Spinal cord (tissue), 9 donors: ENCODE measurements at regions not wholly inside any gene's neighbourhood (a gene's known extent, or its start where the extent isn't known, plus 50 kb on each side); places are given as distances from the start of the nearest gene placed in this dataset.

Experiments
- DNase-seq, 6 donors: peaks; one replicate each; pipeline versions ENCODE4 v3.0.0 to v3.0.0-alpha.2; 2013 to 2015; ENCODE audit warnings: low spot score in 6 of 6, low read depth in 4 of 6
- H3K27ac ChIP-seq: one replicate; pipeline ENCODE4 v1.5.1; 2013; ENCODE audit warnings: low read depth, low read length, control low read depth
- H3K27me3 ChIP-seq: one replicate; pipeline ENCODE4 v1.6.1; 2013; ENCODE audit warnings: low read length; ENCODE audit not compliant: control insufficient read depth, insufficient read depth
- H3K36me3 ChIP-seq: one replicate; pipeline ENCODE4 v1.6.1; 2013; ENCODE audit warnings: low read length; ENCODE audit not compliant: control insufficient read depth, insufficient read depth
- H3K4me1 ChIP-seq: one replicate; pipeline ENCODE4 v1.6.1; 2013; ENCODE audit warnings: low read length; ENCODE audit not compliant: control insufficient read depth, insufficient read depth
- H3K4me3 ChIP-seq: one replicate; pipeline ENCODE4 v1.5.1; 2013; ENCODE audit warnings: low read depth, low read length, control low read depth
- H3K9me3 ChIP-seq: one replicate; pipeline ENCODE4 v1.6.1; 2013; ENCODE audit warnings: low read length; ENCODE audit not compliant: control insufficient read depth, insufficient read depth
- WGBS: methylation state at CpG from one replicate; pipeline ENCODE4 v1.1.5; 2013; ENCODE audit warnings: missing lambda C conversion rate; ENCODE audit not compliant: insufficient coverage; 5-methylcytosine and 5-hydroxymethylcytosine counted together
- donor health status: healthy.

DNA sequence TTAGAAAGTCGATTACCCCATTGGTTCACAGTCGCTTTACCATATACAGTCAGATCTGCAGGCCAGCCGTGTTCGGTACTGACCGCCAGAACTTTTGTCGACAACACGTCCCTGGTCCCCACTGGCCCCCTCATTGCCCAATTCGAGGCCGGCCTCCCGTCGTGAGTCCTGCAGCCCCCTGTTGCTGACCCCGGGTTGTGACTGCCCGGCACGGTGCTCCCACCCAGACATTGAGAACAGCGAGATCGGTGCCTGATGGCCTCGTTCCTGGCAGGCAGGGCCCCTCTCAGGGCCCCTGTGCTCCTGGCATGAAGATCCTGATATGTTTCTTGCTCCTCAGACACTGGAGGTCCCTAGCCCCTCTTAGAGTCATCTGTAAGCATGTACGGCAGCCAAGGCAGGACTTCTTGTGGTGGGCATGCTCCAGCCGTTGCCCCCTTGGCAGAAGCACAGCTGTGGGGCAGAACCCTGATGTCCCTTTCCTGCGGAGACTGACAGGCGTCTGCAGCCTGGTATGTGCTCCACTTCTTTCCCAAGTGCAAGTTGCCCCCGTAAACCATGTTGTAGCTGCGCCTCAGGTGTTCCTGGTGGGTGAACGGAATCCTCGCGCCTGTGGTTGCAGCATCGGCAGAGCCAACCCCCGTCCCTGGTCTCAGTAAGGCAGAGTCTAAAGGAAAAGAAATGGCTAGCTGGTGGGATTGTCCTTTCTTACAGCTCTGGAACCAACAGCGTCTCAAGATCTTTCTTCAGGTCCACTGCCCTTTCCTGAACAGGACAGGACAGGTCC, 123.2 kb upstream of the SPACA7 start:
- no peaks in the 10 kb centered on the region for H3K9me3 ChIP-seq
- WGBS, result 88% methylated on average over 29 of the region's 29 CpGs
- no peaks in the 10 kb centered on the region for H3K27me3 ChIP-seq

DNA sequence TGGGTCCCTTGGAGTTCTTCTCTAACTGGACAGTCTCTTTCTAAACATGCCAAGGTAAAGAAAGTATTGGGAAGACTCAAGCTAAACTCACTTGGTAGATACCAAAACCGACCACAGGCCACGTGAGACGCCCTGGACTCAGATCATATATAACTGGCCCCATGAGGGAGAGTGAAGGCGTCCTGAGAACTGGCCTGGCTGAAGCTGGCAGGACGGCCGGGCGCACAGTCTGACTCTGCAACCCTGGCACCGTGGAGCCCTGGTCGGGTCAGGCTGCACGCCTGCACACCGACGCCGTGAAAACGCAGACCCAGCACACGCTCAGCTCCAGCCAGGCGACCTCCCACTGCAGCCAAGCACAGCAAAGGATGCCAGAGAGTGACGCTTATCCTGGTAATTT, 122.5 kb upstream of the SPACA7 start:
- Histone ChIP-seq H3K27ac (no peak overlapping the region), H3K27me3 (no peaks in the 10 kb centered on the region), H3K4me1 (peaks cover 7% of the 10 kb centered on the region), H3K36me3 (no peaks in the 10 kb centered on the region), H3K4me3 (no peak overlapping the region), H3K9me3 (no peaks in the 10 kb centered on the region)
- 94% methylated on average over 16 of the region's 17 CpGs for WGBS
- no peak for DNase-seq

More for the DNA sequence above, 123.2 kb upstream of the SPACA7 start:
- Histone ChIP-seq H3K4me1 (peaks cover 13% of the 10 kb centered on the region), H3K4me3 (no peak overlapping the region), H3K27ac (no peak overlapping the region), H3K36me3 (no peaks in the 10 kb centered on the region)
- no peak for DNase-seq

- peaks cover under 1% of the 10 kb centered on the region for H3K4me1 ChIP-seq
- no peaks in the 10 kb centered on the region for H3K9me3 ChIP-seq
- H3K36me3 ChIP-seq, result no peaks in the 10 kb centered on the region
- no peak overlapping the region for H3K4me3 ChIP-seq
- 70% methylated on average over 19 of the region's 25 CpGs for WGBS
- no peak overlapping the region for H3K27ac ChIP-seq
- DNase-seq, result no peak
- H3K27me3 ChIP-seq, result no peaks in the 10 kb centered on the region
Measured at GRCh38 chr13:112254061-112254818, 121.9 kb upstream of the SPACA7 start.

- no peak for DNase-seq
- Histone ChIP-seq H3K9me3 (no peaks in the 10 kb centered on the region), H3K36me3 (no peaks in the 10 kb centered on the region), H3K27ac (no peak overlapping the region), H3K4me1 (no peaks in the 10 kb centered on the region), H3K4me3 (no peak overlapping the region), H3K27me3 (no peaks in the 10 kb centered on the region)
- 96% methylated on average over 8 of the region's 11 CpGs for WGBS
Measured at GRCh38 chr13:112254900-112255299, 121.3 kb upstream of the SPACA7 start.

DNA sequence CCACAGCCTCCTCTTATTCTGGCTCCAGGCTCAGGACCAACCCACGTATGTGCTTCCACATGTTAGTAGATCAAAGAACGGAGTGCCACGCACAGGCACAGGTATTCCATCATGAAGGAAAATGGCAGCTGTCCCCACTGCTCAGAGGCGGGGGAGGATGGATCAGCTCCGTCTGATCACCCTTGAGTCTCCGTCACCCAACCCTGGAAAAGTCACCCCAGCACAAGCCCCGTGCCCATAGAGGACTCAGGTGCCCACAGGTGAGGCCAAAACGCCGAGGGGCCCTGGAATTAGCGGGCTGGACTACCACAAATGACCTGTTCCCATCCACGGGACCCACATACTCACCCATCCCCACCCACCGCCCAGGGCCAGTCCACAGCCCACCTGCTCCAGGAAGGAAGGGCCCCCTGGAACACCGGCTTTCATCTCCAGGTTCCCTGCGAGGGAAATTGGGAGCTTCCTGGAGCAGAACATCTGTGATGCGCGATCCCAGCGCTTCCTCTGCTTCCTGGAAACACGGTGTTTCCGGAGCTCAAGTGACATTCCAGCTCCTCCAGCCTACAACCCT, 120.5 kb upstream of the SPACA7 start:
- Histone ChIP-seq H3K27me3 (no peaks in the 10 kb centered on the region), H3K4me3 (no peak overlapping the region), H3K36me3 (no peaks in the 10 kb centered on the region), H3K9me3 (no peaks in the 10 kb centered on the region), H3K27ac (no peak overlapping the region), H3K4me1 (no peaks in the 10 kb centered on the region)
- DNase-seq, result no peak
- WGBS, result 94% methylated on average over 19 of the region's 19 CpGs

DNA sequence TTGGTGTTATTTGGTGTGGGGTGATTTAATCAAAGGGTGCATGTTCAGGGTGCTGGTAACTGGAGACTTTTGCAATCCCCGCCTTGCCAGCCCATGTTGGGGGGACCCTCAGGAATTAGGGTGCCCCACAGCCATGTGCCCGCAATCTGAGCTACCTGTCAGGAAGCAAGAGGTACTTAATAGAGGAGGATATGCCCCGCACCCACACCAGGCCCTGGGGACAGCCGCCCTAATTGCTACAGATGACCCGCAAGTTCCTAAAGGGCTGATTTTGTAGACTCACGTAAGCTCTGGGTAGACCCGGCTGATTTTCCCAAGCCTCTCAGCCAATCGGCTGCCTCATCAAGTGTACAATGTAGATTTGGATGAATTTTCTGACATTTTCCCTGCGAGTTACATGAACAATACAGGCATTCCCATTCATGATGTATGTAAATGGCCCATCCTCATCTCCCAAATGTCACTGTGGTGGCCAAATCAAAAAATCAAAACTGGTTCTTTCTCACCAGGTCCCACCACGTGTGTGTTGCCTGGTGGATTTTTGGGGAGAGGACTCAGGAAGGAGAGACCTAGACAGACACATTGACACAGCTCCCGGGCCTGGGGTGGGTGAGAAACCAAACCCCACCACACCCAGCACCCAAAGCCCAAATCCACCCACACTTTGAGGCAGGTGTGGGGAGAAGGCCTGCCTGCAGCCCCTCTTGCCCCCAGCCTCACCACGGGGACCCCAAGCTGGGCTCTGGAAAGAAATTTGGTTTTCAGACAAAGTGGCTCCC, 119.2 kb upstream of the SPACA7 start:
- H3K4me3 ChIP-seq, result no peak overlapping the region
- no peak for DNase-seq
- no peaks in the 10 kb centered on the region for H3K4me1 ChIP-seq
- H3K27me3 ChIP-seq, result no peaks in the 10 kb centered on the region
- H3K9me3 ChIP-seq, result no peaks in the 10 kb centered on the region
- 95% methylated on average over 8 of the region's 12 CpGs for WGBS
- no peaks in the 10 kb centered on the region for H3K36me3 ChIP-seq
- H3K27ac ChIP-seq, result no peak overlapping the region

GRCh38 chr13:112259511-112259910, 116.6 kb upstream of the SPACA7 start:
- WGBS, result 68% methylated on average over 7 of the region's 8 CpGs
- no peaks in the 10 kb centered on the region for H3K36me3 ChIP-seq
- no peaks in the 10 kb centered on the region for H3K27me3 ChIP-seq
- H3K4me3 ChIP-seq, result no peak overlapping the region
- H3K27ac ChIP-seq, result no peak overlapping the region
- no peaks in the 10 kb centered on the region for H3K4me1 ChIP-seq
- H3K9me3 ChIP-seq, result no peaks in the 10 kb centered on the region
- no peak for DNase-seq

- Histone ChIP-seq H3K9me3 (no peaks in the 10 kb centered on the region), H3K27ac (no peak overlapping the region), H3K36me3 (no peaks in the 10 kb centered on the region), H3K4me3 (no peak overlapping the region), H3K4me1 (no peaks in the 10 kb centered on the region), H3K27me3 (no peaks in the 10 kb centered on the region)
- 89% methylated on average over 20 of the region's 29 CpGs for WGBS
- DNase-seq, result no peak
Measured at GRCh38 chr13:112260108-112261055, 115.8 kb upstream of the SPACA7 start.
